OCI-LY3 (cell line): ENCODE measurements at regions not wholly inside any gene's neighbourhood (a gene's known extent, or its start where the extent isn't known, plus 50 kb on each side); places are given as distances from the start of the nearest gene placed in this dataset.

ENCODE experiments used
- EZH2phosphoT487 ChIP-seq: fragments of 200-600 bp; shearing (Covaris generic); IDR thresholded peaks from 2 replicates; pipeline ENCODE4 v1.6.1; 2018; ENCODE audit warnings: antibody characterized with exemption, mixed run types, low read depth
- TF ChIP-seq, protein P1 (sequence below): fragments of 200-600, 300-600 bp; sonication (generic); IDR thresholded peaks from 2 replicates; pipeline ENCODE4 v1.5.1; 2014; ENCODE audit warnings: antibody characterized with exemption, low read length, low read depth

DNA sequence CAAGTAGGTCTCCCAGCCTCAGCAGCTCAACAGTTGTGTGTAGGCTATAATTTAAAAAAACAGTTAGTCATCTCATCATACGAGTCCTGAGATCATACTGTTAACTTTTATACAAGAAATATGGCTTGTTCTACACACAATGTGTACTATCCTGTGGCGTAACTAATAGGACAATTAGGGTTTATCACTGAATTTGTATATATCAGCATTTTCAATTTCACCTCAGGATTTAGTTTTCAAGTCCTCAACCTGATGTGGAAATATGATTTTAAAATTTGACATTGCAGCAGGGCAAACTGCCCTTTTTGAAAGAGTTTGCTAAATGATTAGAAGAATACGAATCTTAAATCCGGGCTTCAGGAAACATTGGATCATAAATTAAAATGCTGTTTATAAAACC is 237.2 kb upstream of the CTBP2 start:
- TF ChIP-seq, protein P1, sequence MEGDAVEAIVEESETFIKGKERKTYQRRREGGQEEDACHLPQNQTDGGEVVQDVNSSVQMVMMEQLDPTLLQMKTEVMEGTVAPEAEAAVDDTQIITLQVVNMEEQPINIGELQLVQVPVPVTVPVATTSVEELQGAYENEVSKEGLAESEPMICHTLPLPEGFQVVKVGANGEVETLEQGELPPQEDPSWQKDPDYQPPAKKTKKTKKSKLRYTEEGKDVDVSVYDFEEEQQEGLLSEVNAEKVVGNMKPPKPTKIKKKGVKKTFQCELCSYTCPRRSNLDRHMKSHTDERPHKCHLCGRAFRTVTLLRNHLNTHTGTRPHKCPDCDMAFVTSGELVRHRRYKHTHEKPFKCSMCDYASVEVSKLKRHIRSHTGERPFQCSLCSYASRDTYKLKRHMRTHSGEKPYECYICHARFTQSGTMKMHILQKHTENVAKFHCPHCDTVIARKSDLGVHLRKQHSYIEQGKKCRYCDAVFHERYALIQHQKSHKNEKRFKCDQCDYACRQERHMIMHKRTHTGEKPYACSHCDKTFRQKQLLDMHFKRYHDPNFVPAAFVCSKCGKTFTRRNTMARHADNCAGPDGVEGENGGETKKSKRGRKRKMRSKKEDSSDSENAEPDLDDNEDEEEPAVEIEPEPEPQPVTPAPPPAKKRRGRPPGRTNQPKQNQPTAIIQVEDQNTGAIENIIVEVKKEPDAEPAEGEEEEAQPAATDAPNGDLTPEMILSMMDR, result no peak
- TF ChIP-seq EZH2phosphoT487, result no peak
